GM18868 (cell line): ENCODE measurements at regions not wholly inside any gene's neighbourhood (a gene's known extent, or its start where the extent isn't known, plus 50 kb on each side); places are given as distances from the start of the nearest gene placed in this dataset.

Source experiments
- ATAC-seq: cut with Tn5 transposase; IDR thresholded peaks from one replicate; pipeline ENCODE4 v1.9.1; 2021; ENCODE audit warnings: mild to moderate bottlenecking, moderate library complexity; ENCODE audit not compliant: unreplicated experiment

DNA sequence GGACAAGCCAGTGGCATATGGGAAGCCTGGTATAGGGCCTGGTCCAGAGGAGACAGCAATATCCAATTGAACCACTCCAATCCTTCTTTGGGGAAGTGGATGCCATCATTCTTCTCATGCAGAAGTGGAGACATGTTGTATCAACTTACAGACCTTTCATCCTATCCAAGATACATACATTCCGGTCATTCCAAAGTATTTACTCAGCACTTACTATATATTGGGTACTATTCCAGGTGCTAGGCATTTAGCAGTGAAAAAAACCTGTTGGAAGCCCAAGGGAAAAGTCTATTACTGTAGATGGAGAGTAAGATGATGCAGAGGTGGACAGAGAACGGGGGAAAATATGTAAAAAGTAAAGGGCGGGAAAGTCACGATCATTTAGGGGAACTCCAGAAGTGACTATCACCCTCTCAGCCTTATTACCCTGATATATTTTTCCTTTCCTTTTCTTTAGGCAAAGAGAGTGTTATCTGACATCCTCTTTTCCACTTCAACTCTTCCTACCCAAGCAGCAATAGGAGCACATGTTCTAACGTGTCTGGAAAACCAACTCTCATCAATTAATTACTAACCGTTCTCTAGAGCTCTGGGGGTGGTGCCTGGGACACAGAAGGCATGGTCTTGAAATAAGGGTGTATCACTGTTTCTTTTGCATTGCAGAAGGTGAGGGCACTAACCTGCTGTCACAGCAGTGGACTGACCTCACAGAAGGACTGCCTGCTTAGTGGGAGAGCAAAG, 210.1 kb upstream of the MAF start:
- ATAC-seq: no peak

DNA sequence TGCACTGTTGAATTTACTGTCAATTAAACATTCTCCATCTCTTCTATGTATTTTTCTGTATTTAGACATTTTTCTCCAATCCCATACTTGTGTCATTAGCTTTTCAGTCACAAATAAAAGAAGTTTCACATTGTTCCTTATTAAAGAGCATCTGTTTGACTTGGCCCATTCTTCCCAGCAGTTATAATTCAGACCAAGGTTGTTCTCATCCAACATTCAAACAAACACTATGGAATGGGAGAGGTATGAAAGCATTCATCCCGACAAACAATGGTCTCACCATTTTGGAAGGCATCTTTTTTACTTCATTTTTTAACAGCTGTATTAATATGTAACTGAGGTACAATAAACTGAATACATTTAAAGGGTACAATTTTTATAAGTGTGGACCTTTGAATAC, 208.8 kb upstream of the MAF start:
- no peak for ATAC-seq

- ATAC-seq: no peak
Measured at GRCh38 chr16:79808731-79809130, 208.2 kb upstream of the MAF start.

DNA sequence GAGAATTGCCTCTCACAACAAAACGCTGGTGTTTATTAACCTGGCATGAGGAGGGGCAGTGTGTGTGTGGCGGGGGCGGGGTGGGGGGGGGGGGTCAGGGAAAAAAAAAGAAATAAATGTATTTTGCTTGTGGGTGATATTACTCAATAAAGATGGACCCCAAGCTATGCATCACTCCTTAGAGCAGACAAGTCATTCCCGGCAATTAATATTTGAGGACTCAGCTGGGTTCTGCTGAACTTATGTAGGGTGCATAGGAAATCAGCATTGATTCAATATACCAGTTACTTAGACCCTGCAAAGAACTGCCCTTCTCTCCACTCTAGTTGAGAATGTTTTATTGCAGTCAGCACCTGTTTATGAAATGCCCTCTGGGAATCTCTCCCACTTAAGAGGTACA, 206.2 kb upstream of the MAF start:
- no peak for ATAC-seq

GRCh38 chr16:79805621-79806020, 205.1 kb upstream of the MAF start:
- no peak for ATAC-seq

- no peak for ATAC-seq
Measured at GRCh38 chr16:79801646-79802045, 201.1 kb upstream of the MAF start.

- no peak for ATAC-seq
Measured at GRCh38 chr16:79800016-79800608, 199.6 kb upstream of the MAF start.

DNA sequence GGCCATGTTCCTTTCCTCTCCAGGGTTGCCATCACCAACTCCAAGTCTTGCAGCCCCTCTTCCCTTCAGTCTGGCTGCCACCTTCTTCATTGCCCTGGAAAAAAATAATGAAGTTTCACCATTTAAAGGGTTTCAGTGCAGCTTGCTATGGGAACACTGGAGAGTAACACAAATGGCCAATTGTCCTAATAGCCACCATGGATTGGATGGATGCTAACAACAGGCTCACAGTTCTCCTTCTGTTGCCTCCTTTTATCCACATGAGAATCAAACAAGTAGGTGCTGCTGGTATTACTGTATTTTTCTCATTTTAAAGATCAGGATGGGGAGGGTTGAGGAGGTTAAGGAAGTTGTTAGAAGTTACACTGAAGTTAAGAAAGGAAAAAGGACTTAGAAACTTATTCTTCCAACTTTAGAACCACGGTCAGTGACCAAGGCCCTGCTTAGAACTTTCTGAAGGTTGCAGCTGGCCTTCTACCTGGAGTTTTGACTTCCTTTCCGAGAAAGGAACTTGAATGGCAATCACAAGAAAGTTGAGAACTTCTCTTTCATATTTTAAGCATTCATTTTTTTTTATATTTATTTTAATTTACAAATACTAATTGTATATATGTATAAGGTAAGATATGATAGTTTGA, 198.0 kb upstream of the MAF start:
- ATAC-seq: no peak

DNA sequence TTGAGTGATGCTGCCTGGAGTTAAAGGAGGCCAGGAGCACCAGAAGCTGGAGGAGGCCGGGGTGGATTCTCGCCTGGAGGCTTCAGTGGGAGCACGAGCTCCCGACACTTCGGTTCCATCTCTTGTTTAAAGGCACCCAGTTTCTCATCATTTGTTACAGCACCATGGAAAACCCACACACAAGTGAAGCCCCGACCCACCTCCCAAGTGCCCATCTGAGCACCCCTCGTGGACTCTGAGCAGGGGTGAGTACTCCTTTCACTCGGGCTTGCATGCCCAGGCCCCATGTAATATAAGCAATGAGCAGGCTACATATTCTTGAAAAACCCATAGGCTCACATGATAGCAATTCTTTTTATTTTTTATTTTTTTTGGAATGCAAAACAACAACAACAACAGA, 196.9 kb upstream of the MAF start:
- ATAC-seq: no peak

DNA sequence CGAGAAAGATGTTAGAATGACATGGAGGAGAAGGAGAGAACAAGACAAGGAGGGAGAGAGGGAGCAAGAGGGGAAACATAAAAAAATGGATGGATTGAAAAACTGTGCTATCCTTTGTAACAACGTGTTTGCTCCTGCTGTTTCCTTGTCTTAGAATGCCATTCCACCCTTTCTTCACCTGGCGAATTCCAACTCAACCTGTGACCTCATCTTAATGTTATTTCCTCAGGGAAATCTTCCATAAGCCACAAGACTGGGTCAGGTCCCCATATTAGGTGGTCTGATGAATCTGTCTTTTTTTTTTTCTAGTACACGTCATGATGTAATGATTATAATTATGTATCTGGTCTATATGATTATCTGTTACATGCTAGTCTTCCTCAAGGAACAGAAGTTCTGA, 195.0 kb upstream of the MAF start:
- no peak for ATAC-seq

DNA sequence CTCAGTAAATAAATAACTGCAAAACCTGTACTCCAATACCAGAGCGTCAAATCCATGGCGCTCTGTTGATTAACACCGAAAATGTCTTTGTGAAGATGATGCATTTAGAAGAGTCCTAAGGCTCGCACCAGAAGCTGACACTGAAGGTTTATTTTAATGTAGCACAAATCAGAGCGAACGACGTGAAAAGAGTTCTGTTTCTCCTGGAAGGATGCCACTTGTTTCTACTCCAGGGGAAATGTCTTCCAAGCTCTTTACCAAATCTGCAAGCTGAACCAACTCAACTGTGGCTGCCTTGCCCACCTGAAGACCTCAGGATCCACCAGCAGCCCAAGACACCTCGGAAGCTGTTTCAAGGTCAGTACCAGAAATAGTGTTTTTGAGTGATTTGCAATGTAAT, 194.4 kb upstream of the MAF start:
- no peak for ATAC-seq

- no peak for ATAC-seq
Measured at GRCh38 chr16:79792664-79793351, 192.3 kb upstream of the MAF start.

DNA sequence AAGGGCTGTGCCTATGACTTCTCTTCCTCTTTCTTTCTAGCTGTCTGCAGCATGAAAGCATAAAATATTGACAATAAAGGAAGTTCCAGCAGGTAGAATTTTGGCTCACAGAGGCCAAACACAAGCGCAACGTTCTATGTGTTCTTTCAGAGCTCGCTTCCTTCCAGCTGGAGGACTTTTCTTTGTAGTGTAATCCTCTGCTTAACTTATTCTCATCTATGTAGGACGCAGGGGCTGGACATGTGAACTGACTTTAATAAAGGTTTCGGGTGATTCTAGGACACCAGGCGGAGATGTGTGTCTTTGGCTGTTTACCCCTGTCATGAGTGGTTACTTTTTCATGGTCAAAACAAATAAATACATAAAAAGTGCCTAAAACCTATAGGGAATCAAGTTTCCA, 191.5 kb upstream of the MAF start:
- ATAC-seq: no peak

DNA sequence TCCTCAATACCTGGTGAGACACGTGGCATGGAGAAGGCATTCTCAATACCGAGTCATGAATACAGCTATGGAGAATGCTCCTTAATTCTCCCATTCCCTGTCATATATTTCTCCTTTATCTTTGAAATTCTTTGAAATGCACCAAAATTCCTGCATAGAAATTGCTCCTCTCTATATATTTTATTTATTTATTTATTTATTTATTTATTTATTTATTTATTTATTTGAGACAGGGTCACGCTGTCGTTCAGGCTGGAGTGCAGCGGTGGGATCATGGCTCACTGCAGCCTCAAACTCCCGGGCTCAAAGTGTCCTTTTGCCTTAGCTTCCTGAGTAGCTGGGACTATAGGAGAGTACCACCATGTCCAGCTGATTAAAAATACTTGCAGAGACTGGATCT, 190.3 kb upstream of the MAF start:
- no peak for ATAC-seq

- ATAC-seq: no peak
Measured at GRCh38 chr16:79788949-79789348, 188.4 kb upstream of the MAF start.

DNA sequence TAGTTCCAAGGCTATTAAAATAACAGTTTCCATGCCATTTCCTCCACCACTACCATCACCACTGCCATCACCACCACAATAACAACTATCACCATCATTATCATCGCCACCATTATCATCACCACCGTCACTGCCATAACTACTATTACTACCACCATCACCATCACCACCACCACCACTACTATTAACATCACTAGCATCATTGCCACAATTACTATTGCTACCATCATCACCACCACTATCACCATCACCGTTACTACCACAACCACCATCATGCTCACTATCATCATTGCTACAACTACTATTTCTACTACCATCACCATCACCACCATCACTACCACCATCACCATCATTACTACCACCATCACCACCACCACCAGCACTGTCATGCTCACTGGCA, 185.9 kb upstream of the MAF start:
- no peak for ATAC-seq

DNA sequence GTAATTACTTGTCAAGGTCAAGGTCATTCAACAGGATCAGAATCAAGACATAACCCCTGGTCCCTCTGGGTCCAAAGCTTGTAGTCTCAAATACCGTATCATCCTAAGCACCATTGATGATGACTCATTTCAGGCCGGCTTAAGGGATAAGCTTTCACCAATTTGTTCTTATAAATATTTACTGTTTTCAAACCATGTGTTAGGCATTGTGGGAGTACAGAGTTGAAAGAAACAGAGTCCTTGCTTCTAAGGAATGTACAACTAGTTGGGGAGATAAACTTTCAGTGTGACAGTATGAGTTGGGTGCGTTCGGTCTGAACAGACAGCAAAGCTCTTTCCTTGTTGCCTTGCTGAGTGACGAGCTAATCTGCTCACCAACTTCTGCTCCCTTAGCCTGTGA, 183.5 kb upstream of the MAF start:
- ATAC-seq: no peak

DNA sequence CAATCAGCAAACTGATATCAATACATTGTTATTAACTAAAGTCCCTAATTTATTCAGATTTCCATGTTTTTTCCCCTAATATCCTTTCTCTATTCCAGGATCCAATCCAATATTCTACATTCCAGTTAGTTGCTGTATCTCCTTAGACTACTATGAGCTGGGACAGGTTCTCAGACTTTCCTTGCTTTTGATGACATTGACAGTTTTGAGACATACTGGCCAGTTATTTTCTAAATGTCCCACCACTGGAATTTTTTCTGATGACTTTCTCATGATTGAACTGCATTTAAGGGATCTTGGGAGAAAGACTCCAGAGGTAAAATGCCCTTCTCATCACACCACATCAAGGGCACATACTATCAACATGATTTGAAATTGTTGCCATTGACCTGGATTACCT, 177.1 kb upstream of the MAF start:
- ATAC-seq: no peak

DNA sequence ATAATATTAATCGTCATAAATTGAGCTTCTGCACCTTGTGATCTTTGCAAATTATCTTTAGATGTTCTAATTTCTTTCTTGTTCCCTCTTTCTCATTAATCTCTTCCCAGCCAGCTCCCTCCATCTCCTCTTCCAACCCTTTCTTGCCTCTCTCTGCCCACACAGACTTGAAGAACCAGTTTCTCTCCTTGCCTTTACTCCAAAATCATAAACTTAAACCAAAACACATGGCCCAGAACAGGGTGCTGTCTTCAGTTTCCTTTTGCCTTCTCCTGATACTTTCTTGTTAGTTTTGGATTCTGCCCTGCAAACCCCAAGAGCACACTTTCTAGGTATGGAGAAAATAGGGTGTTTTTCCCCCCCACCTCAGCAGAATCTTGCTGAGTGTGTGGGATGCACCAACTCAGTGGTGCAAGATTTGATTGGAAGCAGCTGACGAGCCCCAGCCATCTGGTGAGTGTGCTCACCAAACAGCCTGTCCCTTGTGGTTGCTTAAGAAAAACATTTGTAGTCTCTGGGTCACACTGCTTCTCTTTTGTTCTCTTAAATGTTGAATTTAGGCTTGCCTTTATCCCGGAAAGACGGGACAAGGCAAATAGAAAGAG, 175.8 kb upstream of the MAF start:
- no peak for ATAC-seq

DNA sequence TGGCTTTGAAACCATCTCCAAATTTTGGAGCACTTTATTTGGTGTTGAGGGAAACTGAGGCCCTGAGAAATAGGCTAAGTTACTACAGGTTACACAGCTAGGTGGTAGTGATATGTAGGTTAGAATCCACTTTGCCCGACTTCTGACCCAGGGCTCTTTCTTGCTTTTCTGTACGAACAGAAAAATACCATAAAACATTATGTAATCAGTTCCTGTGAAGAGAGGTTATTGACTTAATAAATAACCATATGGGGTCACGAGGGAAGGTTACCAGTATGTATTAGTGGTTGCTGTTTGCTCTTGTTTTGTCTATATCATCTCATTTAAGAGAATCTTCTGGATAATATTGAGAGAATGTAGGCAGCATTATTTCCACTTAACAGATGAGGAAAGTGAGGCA, 172.2 kb upstream of the MAF start:
- ATAC-seq: no peak

- ATAC-seq: no peak
Measured at GRCh38 chr16:79772048-79772447, 171.5 kb upstream of the MAF start.
